Fibroblast of lung (primary cell): ENCODE measurements at regions not wholly inside any gene's neighbourhood (a gene's known extent, or its start where the extent isn't known, plus 50 kb on each side); places are given as distances from the start of the nearest gene placed in this dataset.

ENCODE experiments used
- CTCF ChIP-seq, 2 donors: IDR thresholded peaks in 1 of 2; conservative IDR thresholded peaks in 1 of 2; 1 replicate in 1 of 2; 2 replicates in 1 of 2; pipeline ENCODE4 v1.5.1; 2011 to 2012; ENCODE audit warnings: low read length in 2 of 2, control low read depth in 1 of 2, inconsistent platforms in 1 of 2, low read depth in 1 of 2, mild to moderate bottlenecking in 1 of 2
- EZH2 ChIP-seq: IDR thresholded peaks from 2 replicates; pipeline ENCODE4 v1.5.1; 2012; ENCODE audit warnings: low read length, control low read depth, mild to moderate bottlenecking; ENCODE audit errors: missing control alignments

GRCh38 chr13:112320303-112320702 is 55.9 kb upstream of the SPACA7 start:
- TF ChIP-seq CTCF (conservative IDR thresholded peaks at IDR 0.05 in 1 of 2, IDR thresholded peaks at IDR 0.05 in 1 of 2; ENCODE audit: low read depth in 1 of 2, low read length in 2 of 2) (no peak), EZH2 (no peak)
